Left renal cortex interstitium (tissue), 4 donors: ENCODE measurements at regions not wholly inside any gene's neighbourhood (a gene's known extent, or its start where the extent isn't known, plus 50 kb on each side); places are given as distances from the start of the nearest gene placed in this dataset.
A peak's percentile ranks its signal among the peaks of the same experiment; 100 is the strongest.
"Not testable (repeated sequence)": the region's sequence is repeated elsewhere in the genome, so short reads cannot be mapped to it uniquely, and the experiment has no call there.

ENCODE experiments used
- DNase-seq, 4 donors: peaks; one replicate each; pipeline ENCODE4 v3.0.0-alpha.2; 2013; ENCODE audit warnings: low read depth in 4 of 4, low spot score in 2 of 4, missing footprints in 1 of 4

- DNase-seq, result no peak
These were observed 464.0 kb downstream of the ATP23 start for GRCh38 chr12:58405363-58405762.

- no peak for DNase-seq
These were observed 467.1 kb downstream of the ATP23 start for GRCh38 chr12:58408516-58408915.

GRCh38 chr12:58412461-58413060, 471.2 kb downstream of the ATP23 start:
- DNase-seq, result no peak

GRCh38 chr12:58413794-58414193, 472.4 kb downstream of the ATP23 start:
- DNase-seq, result no peak

GRCh38 chr12:58414398-58414871, 473.1 kb downstream of the ATP23 start:
- no peak for DNase-seq

GRCh38 chr12:58415716-58416115, 474.3 kb downstream of the ATP23 start:
- no peak for DNase-seq

- DNase-seq, result no peak
These were observed 474.9 kb downstream of the ATP23 start for GRCh38 chr12:58416236-58416635.

- DNase-seq, result no peak
These were observed 477.9 kb downstream of the ATP23 start for GRCh38 chr12:58419196-58419760.

- no peak for DNase-seq
These were observed 478.5 kb downstream of the ATP23 start for GRCh38 chr12:58419905-58420304.

- DNase-seq, result no peak
These were observed 479.1 kb downstream of the ATP23 start for GRCh38 chr12:58420503-58420902.

- no peak for DNase-seq
These were observed 480.6 kb downstream of the ATP23 start for GRCh38 chr12:58421990-58422389.

GRCh38 chr12:58424735-58425392, 483.5 kb downstream of the ATP23 start:
- DNase-seq, result no peak

GRCh38 chr12:58425481-58426392, 484.4 kb downstream of the ATP23 start:
- DNase-seq, result peak in 2 of 4 donors; percentile 14 to 31

GRCh38 chr12:58426437-58426836, 485.1 kb downstream of the ATP23 start:
- DNase-seq, result not testable (repeated sequence)

GRCh38 chr12:58433959-58434358, 486.3 kb downstream of the LRIG3 start:
- no peak for DNase-seq

GRCh38 chr12:58434726-58435125, 485.6 kb downstream of the LRIG3 start:
- no peak for DNase-seq

GRCh38 chr12:58435647-58436046, 484.7 kb downstream of the LRIG3 start:
- DNase-seq, result no peak

GRCh38 chr12:58441483-58441882, 478.8 kb downstream of the LRIG3 start:
- DNase-seq, result no peak

GRCh38 chr12:58443273-58443980, 476.9 kb downstream of the LRIG3 start:
- DNase-seq, result no peak

- DNase-seq, result no peak
These were observed 476.3 kb downstream of the LRIG3 start for GRCh38 chr12:58443981-58444371.
